ENCODE measurements at regions not wholly inside any gene's neighbourhood (a gene's known extent, or its start where the extent isn't known, plus 50 kb on each side); places are given as distances from the start of the nearest gene placed in this dataset.

DNA sequence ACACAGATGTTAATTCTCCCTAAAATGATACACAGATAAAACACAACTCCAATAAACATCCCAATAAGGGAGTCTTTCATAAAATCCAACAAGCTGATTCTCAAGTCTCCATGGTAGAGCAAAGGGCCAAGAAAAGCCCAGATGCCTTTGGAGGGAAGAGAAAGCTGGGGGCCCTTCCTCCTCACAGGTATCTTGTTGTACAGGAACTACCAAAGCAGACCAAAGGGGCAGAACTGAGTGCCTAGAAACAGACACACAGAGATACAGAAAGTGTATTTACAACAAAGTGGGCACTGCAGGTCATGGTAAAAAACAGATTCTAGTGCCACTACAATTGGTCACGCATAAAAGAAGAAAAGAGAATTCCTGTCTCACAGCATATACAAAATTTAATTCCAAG lies 87.2 kb upstream of the NSMCE3 start (continued):
- TF ChIP-seq TCF4 (CRISPR knock-in tag; IDR thresholded peaks at IDR 0.05; ENCODE audit: borderline replicate concordance) (no peak), OSR1 (CRISPR knock-in tag; IDR thresholded peaks at IDR 0.05) (no peak), GLIS3 (CRISPR knock-in tag; IDR thresholded peaks at IDR 0.05) (no peak), BACH2 (CRISPR knock-in tag; IDR thresholded peaks at IDR 0.05; ENCODE audit: borderline replicate concordance) (no peak), ZNF8 (CRISPR knock-in tag; IDR thresholded peaks at IDR 0.05) (no peak)

DNA sequence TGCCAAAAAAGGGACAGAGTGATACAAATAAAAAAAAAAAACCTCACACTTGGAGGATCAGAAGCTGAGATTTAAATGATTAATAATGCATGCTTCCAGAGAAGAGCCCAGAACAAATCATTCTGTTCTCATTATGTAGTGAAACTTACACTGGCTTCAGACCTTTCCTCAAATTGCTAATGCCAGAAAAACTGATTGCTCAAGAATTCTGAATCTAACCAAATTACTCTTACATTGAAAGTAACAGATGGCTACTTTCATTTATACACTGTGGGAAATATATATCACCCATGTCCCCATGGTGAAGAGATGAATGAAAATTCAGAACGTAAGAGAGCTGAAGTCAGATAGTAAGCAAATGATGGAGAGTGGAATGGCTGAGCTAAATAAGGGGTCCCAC lies 85.9 kb upstream of the NSMCE3 start:
- TF ChIP-seq BACH2 (CRISPR knock-in tag; IDR thresholded peaks at IDR 0.05; ENCODE audit: borderline replicate concordance) (no peak), SNAI2 (CRISPR knock-in tag; IDR thresholded peaks at IDR 0.05) (no peak), ZNF8 (CRISPR knock-in tag; IDR thresholded peaks at IDR 0.05) (no peak), GLIS3 (CRISPR knock-in tag; IDR thresholded peaks at IDR 0.05) (no peak), ZNF565 (CRISPR knock-in tag; conservative IDR thresholded peaks at IDR 0.05; ENCODE audit: low read depth) (no peak), ISL1 (CRISPR knock-in tag; IDR thresholded peaks at IDR 0.05) (no peak)
- ATAC-seq: no peak

DNA sequence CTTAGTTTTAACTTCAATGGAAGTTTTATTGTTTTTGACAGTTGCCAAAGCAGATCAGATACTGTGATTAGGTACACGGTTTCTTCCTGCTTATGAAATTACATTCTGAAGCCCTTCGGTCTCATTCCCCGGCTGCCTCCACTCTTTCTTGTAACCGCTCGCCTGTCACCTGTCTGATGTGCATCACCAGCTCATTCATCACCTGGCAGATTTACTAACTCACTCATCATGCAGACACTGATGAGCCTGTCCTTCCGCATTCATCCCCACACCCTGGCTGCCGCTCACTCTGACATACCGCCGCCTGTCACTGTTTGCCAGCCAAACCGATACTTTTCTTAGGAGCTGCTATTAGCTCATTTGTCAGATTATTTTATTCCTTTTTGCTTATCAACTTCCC lies 82.8 kb upstream of the NSMCE3 start:
- TF ChIP-seq, protein P1, sequence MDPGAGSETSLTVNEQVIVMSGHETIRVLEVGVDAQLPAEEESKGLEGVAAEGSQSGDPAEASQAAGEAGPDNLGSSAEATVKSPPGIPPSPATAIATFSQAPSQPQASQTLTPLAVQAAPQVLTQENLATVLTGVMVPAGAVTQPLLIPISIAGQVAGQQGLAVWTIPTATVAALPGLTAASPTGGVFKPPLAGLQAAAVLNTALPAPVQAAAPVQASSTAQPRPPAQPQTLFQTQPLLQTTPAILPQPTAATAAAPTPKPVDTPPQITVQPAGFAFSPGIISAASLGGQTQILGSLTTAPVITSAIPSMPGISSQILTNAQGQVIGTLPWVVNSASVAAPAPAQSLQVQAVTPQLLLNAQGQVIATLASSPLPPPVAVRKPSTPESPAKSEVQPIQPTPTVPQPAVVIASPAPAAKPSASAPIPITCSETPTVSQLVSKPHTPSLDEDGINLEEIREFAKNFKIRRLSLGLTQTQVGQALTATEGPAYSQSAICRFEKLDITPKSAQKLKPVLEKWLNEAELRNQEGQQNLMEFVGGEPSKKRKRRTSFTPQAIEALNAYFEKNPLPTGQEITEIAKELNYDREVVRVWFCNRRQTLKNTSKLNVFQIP (CRISPR knock-in tag; IDR thresholded peaks at IDR 0.05; ENCODE audit: borderline replicate concordance, low read depth): no peak
- TF ChIP-seq, protein P2, sequence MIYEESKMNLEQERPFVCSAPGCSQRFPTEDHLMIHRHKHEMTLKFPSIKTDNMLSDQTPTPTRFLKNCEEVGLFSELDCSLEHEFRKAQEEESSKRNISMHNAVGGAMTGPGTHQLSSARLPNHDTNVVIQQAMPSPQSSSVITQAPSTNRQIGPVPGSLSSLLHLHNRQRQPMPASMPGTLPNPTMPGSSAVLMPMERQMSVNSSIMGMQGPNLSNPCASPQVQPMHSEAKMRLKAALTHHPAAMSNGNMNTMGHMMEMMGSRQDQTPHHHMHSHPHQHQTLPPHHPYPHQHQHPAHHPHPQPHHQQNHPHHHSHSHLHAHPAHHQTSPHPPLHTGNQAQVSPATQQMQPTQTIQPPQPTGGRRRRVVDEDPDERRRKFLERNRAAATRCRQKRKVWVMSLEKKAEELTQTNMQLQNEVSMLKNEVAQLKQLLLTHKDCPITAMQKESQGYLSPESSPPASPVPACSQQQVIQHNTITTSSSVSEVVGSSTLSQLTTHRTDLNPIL (CRISPR knock-in tag; IDR thresholded peaks at IDR 0.05; ENCODE audit: low read depth): no peak
- TF ChIP-seq ISL1 (CRISPR knock-in tag; IDR thresholded peaks at IDR 0.05) (no peak), TCF4 (CRISPR knock-in tag; IDR thresholded peaks at IDR 0.05; ENCODE audit: borderline replicate concordance) (no peak), OSR1 (CRISPR knock-in tag; IDR thresholded peaks at IDR 0.05) (no peak), CSRNP3 (CRISPR knock-in tag; IDR thresholded peaks at IDR 0.05) (no peak)
- no peak for ATAC-seq

DNA sequence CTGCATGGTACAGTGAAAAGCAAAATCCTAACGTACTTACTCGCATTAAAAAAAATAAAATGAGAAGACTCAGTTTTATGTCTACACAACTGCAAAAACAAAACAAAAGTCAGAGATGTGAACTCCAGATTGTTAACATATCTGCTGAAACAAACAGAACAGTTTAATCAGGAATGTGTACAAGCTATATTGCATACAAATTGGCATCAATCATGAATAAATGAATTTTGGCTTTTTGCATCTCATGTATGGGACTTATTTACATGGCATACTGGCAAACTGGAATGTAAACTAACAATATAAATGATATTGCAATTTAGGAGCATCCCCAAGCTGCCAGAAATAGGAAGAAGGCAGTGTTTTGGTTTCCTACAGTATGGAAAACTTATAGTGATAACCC lies 79.6 kb upstream of the NSMCE3 start:
- TF ChIP-seq ZNF565 (CRISPR knock-in tag; conservative IDR thresholded peaks at IDR 0.05; ENCODE audit: low read depth) (no peak), GLIS3 (CRISPR knock-in tag; IDR thresholded peaks at IDR 0.05) (no peak), ZNF8 (CRISPR knock-in tag; IDR thresholded peaks at IDR 0.05) (no peak), ARNTL (CRISPR knock-in tag; IDR thresholded peaks at IDR 0.05; ENCODE audit: borderline replicate concordance, low read depth) (no peak), ZFP3 (CRISPR knock-in tag; IDR thresholded peaks at IDR 0.05) (no peak), ZFP30 (CRISPR knock-in tag; IDR thresholded peaks at IDR 0.05) (no peak), OSR1 (CRISPR knock-in tag; IDR thresholded peaks at IDR 0.05) (no peak), CSDC2 (CRISPR knock-in tag; IDR thresholded peaks at IDR 0.05) (no peak), ISL1 (CRISPR knock-in tag; IDR thresholded peaks at IDR 0.05) (no peak), CSRNP3 (CRISPR knock-in tag; IDR thresholded peaks at IDR 0.05) (no peak), PPARA (CRISPR knock-in tag; IDR thresholded peaks at IDR 0.05; ENCODE audit: borderline replicate concordance) (no peak), ZNF70 (CRISPR knock-in tag; IDR thresholded peaks at IDR 0.05) (no peak), TOX (CRISPR knock-in tag; IDR thresholded peaks at IDR 0.05; ENCODE audit: borderline replicate concordance) (no peak)
- TF ChIP-seq, protein P3, sequence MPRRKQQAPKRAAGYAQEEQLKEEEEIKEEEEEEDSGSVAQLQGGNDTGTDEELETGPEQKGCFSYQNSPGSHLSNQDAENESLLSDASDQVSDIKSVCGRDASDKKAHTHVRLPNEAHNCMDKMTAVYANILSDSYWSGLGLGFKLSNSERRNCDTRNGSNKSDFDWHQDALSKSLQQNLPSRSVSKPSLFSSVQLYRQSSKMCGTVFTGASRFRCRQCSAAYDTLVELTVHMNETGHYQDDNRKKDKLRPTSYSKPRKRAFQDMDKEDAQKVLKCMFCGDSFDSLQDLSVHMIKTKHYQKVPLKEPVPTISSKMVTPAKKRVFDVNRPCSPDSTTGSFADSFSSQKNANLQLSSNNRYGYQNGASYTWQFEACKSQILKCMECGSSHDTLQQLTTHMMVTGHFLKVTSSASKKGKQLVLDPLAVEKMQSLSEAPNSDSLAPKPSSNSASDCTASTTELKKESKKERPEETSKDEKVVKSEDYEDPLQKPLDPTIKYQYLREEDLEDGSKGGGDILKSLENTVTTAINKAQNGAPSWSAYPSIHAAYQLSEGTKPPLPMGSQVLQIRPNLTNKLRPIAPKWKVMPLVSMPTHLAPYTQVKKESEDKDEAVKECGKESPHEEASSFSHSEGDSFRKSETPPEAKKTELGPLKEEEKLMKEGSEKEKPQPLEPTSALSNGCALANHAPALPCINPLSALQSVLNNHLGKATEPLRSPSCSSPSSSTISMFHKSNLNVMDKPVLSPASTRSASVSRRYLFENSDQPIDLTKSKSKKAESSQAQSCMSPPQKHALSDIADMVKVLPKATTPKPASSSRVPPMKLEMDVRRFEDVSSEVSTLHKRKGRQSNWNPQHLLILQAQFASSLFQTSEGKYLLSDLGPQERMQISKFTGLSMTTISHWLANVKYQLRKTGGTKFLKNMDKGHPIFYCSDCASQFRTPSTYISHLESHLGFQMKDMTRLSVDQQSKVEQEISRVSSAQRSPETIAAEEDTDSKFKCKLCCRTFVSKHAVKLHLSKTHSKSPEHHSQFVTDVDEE (CRISPR knock-in tag; IDR thresholded peaks at IDR 0.05): no peak
- TF ChIP-seq, protein P1 (CRISPR knock-in tag; IDR thresholded peaks at IDR 0.05; ENCODE audit: borderline replicate concordance, low read depth): no peak
- TF ChIP-seq, protein P2 (CRISPR knock-in tag; IDR thresholded peaks at IDR 0.05; ENCODE audit: low read depth): no peak
- no peak for ATAC-seq

All from SK-N-SH treated with all-trans-retinoic acid at 6 μM for 48 hours (cell line).